Endothelial cell of umbilical vein (primary cell): ENCODE measurements at regions not wholly inside any gene's neighbourhood (a gene's known extent, or its start where the extent isn't known, plus 50 kb on each side); places are given as distances from the start of the nearest gene placed in this dataset.

Experiments used
- BruUV-seq: library from RNA; stranded (reverse); fragments of 400-500 nt; replicated peaks from 2 replicates; lab custom pipeline; 2021; lab: Mats Ljungman, UMichigan
- CTCF ChIA-PET: fragments of 300-600, 350-600 bp; sonication (Branson Sonifier 250); formaldehyde crosslinking; loops from one replicate; lab custom pipeline; 2021; ENCODE audit warnings: antibody characterized with exemption, inconsistent platforms; lab: Charles Lee
- POLR2A ChIA-PET: fragments of 300-600, 350-600 bp; sonication (Branson Sonifier 250); formaldehyde crosslinking; loops from one replicate; lab custom pipeline; 2021; ENCODE audit warnings: antibody characterized with exemption, inconsistent platforms; lab: Charles Lee
- DNase-seq: peaks from one replicate; pipeline ENCODE4 v3.0.0-alpha.2; 2011; ENCODE audit warnings: low read depth, low spot score
- FAIRE-seq: peaks from 2 replicates; lab custom pipeline; 2011; peaks lifted over from hg19 to GRCh38; lab: Jason Lieb, UNC
- H2AFZ ChIP-seq: 2 replicates; pipeline ENCODE4 v1.6.0; 2012; ENCODE audit warnings: low read depth, low read length, control low read depth, inconsistent platforms
- H3K27ac ChIP-seq: 2 replicates; pipeline ENCODE4 v1.5.1; 2011; ENCODE audit warnings: low read depth, mild to moderate bottlenecking, control low read depth, low read length, moderate library complexity; ENCODE audit not compliant: insufficient read depth
- H3K27me3 ChIP-seq, 2 experiments: 2 replicates each; pipeline versions ENCODE4 v1.6.0 to v1.6.1; 2011; ENCODE audit warnings: low read length in 2 of 2, mixed read lengths in 1 of 2; ENCODE audit not compliant: control insufficient read depth in 2 of 2, insufficient read depth in 2 of 2
- H3K36me3 ChIP-seq, 2 experiments: 2 replicates in 1 of 2; 3 replicates in 1 of 2; pipeline ENCODE4 v1.5.1; 2011; ENCODE audit warnings: low read length in 2 of 2, mild to moderate bottlenecking in 1 of 2, moderate library complexity in 1 of 2; ENCODE audit not compliant: control insufficient read depth in 2 of 2, insufficient read depth in 2 of 2; ENCODE audit errors: extremely low read depth in 1 of 2
- H3K4me1 ChIP-seq: 3 replicates; pipeline ENCODE4 v1.5.1; 2011; ENCODE audit warnings: mild to moderate bottlenecking, low read length; ENCODE audit not compliant: control insufficient read depth, insufficient read depth; ENCODE audit errors: extremely low read depth
- H3K4me2 ChIP-seq: 2 replicates; pipeline ENCODE4 v1.6.1; 2011; ENCODE audit warnings: low read length, control low read depth, mixed read lengths; ENCODE audit not compliant: insufficient read depth
- H3K4me3 ChIP-seq, 3 experiments: fragments of 200-600 bp in 1 of 3; sonication (generic), shearing (Covaris generic) in 1 of 3; replicated peaks in 1 of 3; 2 replicates each; pipeline ENCODE4 v1.5.1; 2011 to 2016; ENCODE audit warnings: control low read depth in 3 of 3, low read length in 3 of 3, mild to moderate bottlenecking in 2 of 3, inconsistent platforms in 1 of 3, low read depth in 1 of 3, moderate library complexity in 1 of 3; ENCODE audit not compliant: insufficient read depth in 1 of 3
- H3K79me2 ChIP-seq: 2 replicates; pipeline ENCODE4 v1.6.0; 2012; ENCODE audit warnings: low read length, inconsistent platforms; ENCODE audit not compliant: control insufficient read depth, insufficient read depth
- H3K9ac ChIP-seq: replicated peaks from 2 replicates; pipeline ENCODE3; 2011; ENCODE audit warnings: low read length, control low read depth; ENCODE audit not compliant: insufficient read depth; ENCODE audit errors: extremely low read depth
- H3K9me1 ChIP-seq: replicated peaks from 3 replicates; pipeline ENCODE4 v1.6.0; 2011; ENCODE audit warnings: mild to moderate bottlenecking, low read length; ENCODE audit not compliant: control insufficient read depth, insufficient read depth; ENCODE audit errors: extremely low read depth
- H3K9me3 ChIP-seq: replicated peaks from 2 replicates; pipeline ENCODE4 v1.5.1; 2012; ENCODE audit warnings: low read length, inconsistent platforms; ENCODE audit not compliant: control insufficient read depth, insufficient read depth
- H4K20me1 ChIP-seq: replicated peaks from 2 replicates; pipeline ENCODE3; 2011; ENCODE audit warnings: mild to moderate bottlenecking, low read length; ENCODE audit not compliant: control insufficient read depth, insufficient read depth; ENCODE audit errors: extremely low read depth
- EZH2 ChIP-seq: IDR thresholded peaks from 2 replicates; pipeline ENCODE4 v1.6.1; 2012; ENCODE audit warnings: borderline replicate concordance, low read depth, mild to moderate bottlenecking, moderate library complexity, low read length, inconsistent platforms; ENCODE audit not compliant: severe bottlenecking
- FOS ChIP-seq: IDR thresholded peaks from 2 replicates; pipeline ENCODE4 v1.6.1; 2011; ENCODE audit warnings: mild to moderate bottlenecking, low read length, moderate library complexity, borderline replicate concordance; ENCODE audit not compliant: insufficient read depth
- GATA2 ChIP-seq: IDR thresholded peaks from 2 replicates; pipeline ENCODE4 v1.7.0; 2011; ENCODE audit warnings: low read depth, mild to moderate bottlenecking, moderate library complexity, mixed read lengths, low read length; ENCODE audit not compliant: insufficient read length, insufficient read depth
- JUN ChIP-seq: IDR thresholded peaks from 2 replicates; pipeline ENCODE4 v1.6.1; 2011; ENCODE audit warnings: borderline replicate concordance, low read depth; ENCODE audit not compliant: insufficient read length, insufficient read depth
- MYC ChIP-seq: IDR thresholded peaks from one replicate; pipeline ENCODE4 v1.6.1; 2011; ENCODE audit warnings: mild to moderate bottlenecking, low read depth, low read length
- POLR2A ChIP-seq: IDR thresholded peaks from 2 replicates; pipeline ENCODE4 v1.6.1; 2012; ENCODE audit warnings: low read depth, mild to moderate bottlenecking, control low read depth, low read length
- POLR2AphosphoS5 ChIP-seq: IDR thresholded peaks from 2 replicates; pipeline ENCODE4 v1.6.1; 2012; ENCODE audit warnings: low read depth, mild to moderate bottlenecking, control low read depth, low read length, moderate library complexity; ENCODE audit not compliant: insufficient read depth
- dilution Hi-C: fragments of 300-500 bp; cut with MboI; formaldehyde crosslinking; loops from one replicate; pipeline ENCODE4 v1.15.0; 2019; ENCODE audit warnings: low sequenced_read_pairs; ENCODE audit not compliant: extremely low pct_ligation_motif_present
- intact Hi-C: fragments of 100-400 bp; cut with micrococcal nuclease; formaldehyde crosslinking; loops from one replicate; pipeline ENCODE4 v1.10.0; 2022
- TF ChIP-seq, protein P1 (sequence below): IDR thresholded peaks from 2 replicates; pipeline ENCODE4 v1.6.1; 2011; ENCODE audit not compliant: insufficient read depth, insufficient read length
- TF ChIP-seq, protein P2 (sequence below), 2 donors: IDR thresholded peaks; 1 replicate in 1 of 2; 2 replicates in 1 of 2; pipeline ENCODE4 v1.5.1; 2011; ENCODE audit warnings: low read length in 2 of 2, mild to moderate bottlenecking in 2 of 2, moderate library complexity in 2 of 2, control low read depth in 1 of 2, inconsistent platforms in 1 of 2, low read depth in 1 of 2; ENCODE audit not compliant: insufficient read depth in 1 of 2; ENCODE audit errors: extremely low read depth in 1 of 2

DNA sequence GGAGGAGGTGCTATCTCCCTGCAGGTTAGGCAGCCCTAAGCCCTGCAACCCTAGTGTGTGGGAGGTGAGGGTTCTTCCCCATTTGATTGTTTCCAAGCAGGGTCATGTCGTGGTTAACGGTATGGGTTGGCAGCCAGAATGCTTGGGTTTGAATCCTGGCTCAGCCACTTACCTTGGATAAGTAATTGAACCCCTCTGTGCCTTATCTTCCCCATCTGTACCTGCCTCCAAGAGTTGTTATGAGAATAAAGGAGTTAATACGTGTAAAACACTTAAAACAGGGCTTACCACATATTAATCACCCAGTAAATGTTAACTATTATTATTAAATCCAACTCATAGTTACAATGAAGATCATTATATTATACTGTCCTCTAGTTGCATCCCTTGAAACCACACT lies 52.2 kb upstream of the SPATA31E1 start:
- no peaks in the 10 kb centered on the region for H3K4me1 ChIP-seq
- ChIA-PET POLR2A (no interaction called here), CTCF (no interaction called here)
- no peak overlapping the region for H2AFZ ChIP-seq
- H3K9ac ChIP-seq = no peak overlapping the region
- H3K27ac ChIP-seq = no peak overlapping the region
- peaks cover 4 to 6% of the 10 kb centered on the region in 2 experiments for H3K27me3 ChIP-seq
- TF ChIP-seq JUN = no peak
- TF ChIP-seq, protein P1, sequence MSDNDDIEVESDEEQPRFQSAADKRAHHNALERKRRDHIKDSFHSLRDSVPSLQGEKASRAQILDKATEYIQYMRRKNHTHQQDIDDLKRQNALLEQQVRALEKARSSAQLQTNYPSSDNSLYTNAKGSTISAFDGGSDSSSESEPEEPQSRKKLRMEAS = no peak
- TF ChIP-seq GATA2 = no peak
- TF ChIP-seq POLR2A = no peak
- no peak for TF ChIP-seq POLR2AphosphoS5
- no peak for TF ChIP-seq EZH2
- TF ChIP-seq, protein P2, sequence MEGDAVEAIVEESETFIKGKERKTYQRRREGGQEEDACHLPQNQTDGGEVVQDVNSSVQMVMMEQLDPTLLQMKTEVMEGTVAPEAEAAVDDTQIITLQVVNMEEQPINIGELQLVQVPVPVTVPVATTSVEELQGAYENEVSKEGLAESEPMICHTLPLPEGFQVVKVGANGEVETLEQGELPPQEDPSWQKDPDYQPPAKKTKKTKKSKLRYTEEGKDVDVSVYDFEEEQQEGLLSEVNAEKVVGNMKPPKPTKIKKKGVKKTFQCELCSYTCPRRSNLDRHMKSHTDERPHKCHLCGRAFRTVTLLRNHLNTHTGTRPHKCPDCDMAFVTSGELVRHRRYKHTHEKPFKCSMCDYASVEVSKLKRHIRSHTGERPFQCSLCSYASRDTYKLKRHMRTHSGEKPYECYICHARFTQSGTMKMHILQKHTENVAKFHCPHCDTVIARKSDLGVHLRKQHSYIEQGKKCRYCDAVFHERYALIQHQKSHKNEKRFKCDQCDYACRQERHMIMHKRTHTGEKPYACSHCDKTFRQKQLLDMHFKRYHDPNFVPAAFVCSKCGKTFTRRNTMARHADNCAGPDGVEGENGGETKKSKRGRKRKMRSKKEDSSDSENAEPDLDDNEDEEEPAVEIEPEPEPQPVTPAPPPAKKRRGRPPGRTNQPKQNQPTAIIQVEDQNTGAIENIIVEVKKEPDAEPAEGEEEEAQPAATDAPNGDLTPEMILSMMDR (IDR thresholded peaks at IDR 0.05; ENCODE audit: extremely low read depth in 1 of 2, insufficient read depth in 1 of 2, low read depth in 1 of 2, low read length in 2 of 2) = no peak
- no peak for TF ChIP-seq FOS
- TF ChIP-seq MYC = no peak
- dilution Hi-C loops (no loop called here), intact Hi-C loops (no loop called here)
- BruUV-seq = no TSS peak
- no peaks in the 10 kb centered on the region for H3K9me3 ChIP-seq
- no peak overlapping the region for H3K4me3 ChIP-seq
- H4K20me1 ChIP-seq = no peaks in the 10 kb centered on the region
- H3K79me2 ChIP-seq = no peaks in the 10 kb centered on the region
- DNase-seq = no peak
- no peak overlapping the region for H3K4me2 ChIP-seq
- H3K9me1 ChIP-seq = no peaks in the 10 kb centered on the region
- no peaks in the 10 kb centered on the region for H3K36me3 ChIP-seq
- no peak for FAIRE-seq
